Endothelial cell of umbilical vein (primary cell): ENCODE measurements at regions not wholly inside any gene's neighbourhood (a gene's known extent, or its start where the extent isn't known, plus 50 kb on each side); places are given as distances from the start of the nearest gene placed in this dataset.
A peak's percentile ranks its signal among the peaks of the same experiment; 100 is the strongest.
"Not testable (repeated sequence)": the region's sequence is repeated elsewhere in the genome, so short reads cannot be mapped to it uniquely, and the experiment has no call there.

ENCODE experiments used
- BruUV-seq: library from RNA; stranded (reverse); fragments of 400-500 nt; replicated peaks from 2 replicates; lab custom pipeline; 2021; lab: Mats Ljungman, UMichigan
- CTCF ChIA-PET: fragments of 300-600, 350-600 bp; sonication (Branson Sonifier 250); formaldehyde crosslinking; loops from one replicate; lab custom pipeline; 2021; ENCODE audit warnings: antibody characterized with exemption, inconsistent platforms; lab: Charles Lee
- POLR2A ChIA-PET: fragments of 300-600, 350-600 bp; sonication (Branson Sonifier 250); formaldehyde crosslinking; loops from one replicate; lab custom pipeline; 2021; ENCODE audit warnings: antibody characterized with exemption, inconsistent platforms; lab: Charles Lee
- DNase-seq: peaks from one replicate; pipeline ENCODE4 v3.0.0-alpha.2; 2011; ENCODE audit warnings: low read depth, low spot score
- FAIRE-seq: peaks from 2 replicates; lab custom pipeline; 2011; peaks lifted over from hg19 to GRCh38; lab: Jason Lieb, UNC
- H2AFZ ChIP-seq: 2 replicates; pipeline ENCODE4 v1.6.0; 2012; ENCODE audit warnings: low read depth, low read length, control low read depth, inconsistent platforms
- H3K27ac ChIP-seq: 2 replicates; pipeline ENCODE4 v1.5.1; 2011; ENCODE audit warnings: low read depth, mild to moderate bottlenecking, control low read depth, low read length, moderate library complexity; ENCODE audit not compliant: insufficient read depth
- H3K27me3 ChIP-seq, 2 experiments: 2 replicates each; pipeline versions ENCODE4 v1.6.0 to v1.6.1; 2011; ENCODE audit warnings: low read length in 2 of 2, mixed read lengths in 1 of 2; ENCODE audit not compliant: control insufficient read depth in 2 of 2, insufficient read depth in 2 of 2
- H3K36me3 ChIP-seq, 2 experiments: 2 replicates in 1 of 2; 3 replicates in 1 of 2; pipeline ENCODE4 v1.5.1; 2011; ENCODE audit warnings: low read length in 2 of 2, mild to moderate bottlenecking in 1 of 2, moderate library complexity in 1 of 2; ENCODE audit not compliant: control insufficient read depth in 2 of 2, insufficient read depth in 2 of 2; ENCODE audit errors: extremely low read depth in 1 of 2
- H3K4me1 ChIP-seq: 3 replicates; pipeline ENCODE4 v1.5.1; 2011; ENCODE audit warnings: mild to moderate bottlenecking, low read length; ENCODE audit not compliant: control insufficient read depth, insufficient read depth; ENCODE audit errors: extremely low read depth
- H3K4me2 ChIP-seq: 2 replicates; pipeline ENCODE4 v1.6.1; 2011; ENCODE audit warnings: low read length, control low read depth, mixed read lengths; ENCODE audit not compliant: insufficient read depth
- H3K4me3 ChIP-seq, 3 experiments: fragments of 200-600 bp in 1 of 3; sonication (generic), shearing (Covaris generic) in 1 of 3; replicated peaks in 1 of 3; 2 replicates each; pipeline ENCODE4 v1.5.1; 2011 to 2016; ENCODE audit warnings: control low read depth in 3 of 3, low read length in 3 of 3, mild to moderate bottlenecking in 2 of 3, inconsistent platforms in 1 of 3, low read depth in 1 of 3, moderate library complexity in 1 of 3; ENCODE audit not compliant: insufficient read depth in 1 of 3
- H3K79me2 ChIP-seq: 2 replicates; pipeline ENCODE4 v1.6.0; 2012; ENCODE audit warnings: low read length, inconsistent platforms; ENCODE audit not compliant: control insufficient read depth, insufficient read depth
- H3K9ac ChIP-seq: replicated peaks from 2 replicates; pipeline ENCODE3; 2011; ENCODE audit warnings: low read length, control low read depth; ENCODE audit not compliant: insufficient read depth; ENCODE audit errors: extremely low read depth
- H3K9me1 ChIP-seq: replicated peaks from 3 replicates; pipeline ENCODE4 v1.6.0; 2011; ENCODE audit warnings: mild to moderate bottlenecking, low read length; ENCODE audit not compliant: control insufficient read depth, insufficient read depth; ENCODE audit errors: extremely low read depth
- H3K9me3 ChIP-seq: replicated peaks from 2 replicates; pipeline ENCODE4 v1.5.1; 2012; ENCODE audit warnings: low read length, inconsistent platforms; ENCODE audit not compliant: control insufficient read depth, insufficient read depth
- H4K20me1 ChIP-seq: replicated peaks from 2 replicates; pipeline ENCODE3; 2011; ENCODE audit warnings: mild to moderate bottlenecking, low read length; ENCODE audit not compliant: control insufficient read depth, insufficient read depth; ENCODE audit errors: extremely low read depth
- POLR2A ChIP-seq: IDR thresholded peaks from 2 replicates; pipeline ENCODE4 v1.6.1; 2012; ENCODE audit warnings: low read depth, mild to moderate bottlenecking, control low read depth, low read length
- dilution Hi-C: fragments of 300-500 bp; cut with MboI; formaldehyde crosslinking; loops from one replicate; pipeline ENCODE4 v1.15.0; 2019; ENCODE audit warnings: low sequenced_read_pairs; ENCODE audit not compliant: extremely low pct_ligation_motif_present
- intact Hi-C: fragments of 100-400 bp; cut with micrococcal nuclease; formaldehyde crosslinking; loops from one replicate; pipeline ENCODE4 v1.10.0; 2022
- TF ChIP-seq, protein P1 (sequence below), 2 donors: IDR thresholded peaks; 1 replicate in 1 of 2; 2 replicates in 1 of 2; pipeline ENCODE4 v1.5.1; 2011; ENCODE audit warnings: low read length in 2 of 2, mild to moderate bottlenecking in 2 of 2, moderate library complexity in 2 of 2, control low read depth in 1 of 2, inconsistent platforms in 1 of 2, low read depth in 1 of 2; ENCODE audit not compliant: insufficient read depth in 1 of 2; ENCODE audit errors: extremely low read depth in 1 of 2

DNA sequence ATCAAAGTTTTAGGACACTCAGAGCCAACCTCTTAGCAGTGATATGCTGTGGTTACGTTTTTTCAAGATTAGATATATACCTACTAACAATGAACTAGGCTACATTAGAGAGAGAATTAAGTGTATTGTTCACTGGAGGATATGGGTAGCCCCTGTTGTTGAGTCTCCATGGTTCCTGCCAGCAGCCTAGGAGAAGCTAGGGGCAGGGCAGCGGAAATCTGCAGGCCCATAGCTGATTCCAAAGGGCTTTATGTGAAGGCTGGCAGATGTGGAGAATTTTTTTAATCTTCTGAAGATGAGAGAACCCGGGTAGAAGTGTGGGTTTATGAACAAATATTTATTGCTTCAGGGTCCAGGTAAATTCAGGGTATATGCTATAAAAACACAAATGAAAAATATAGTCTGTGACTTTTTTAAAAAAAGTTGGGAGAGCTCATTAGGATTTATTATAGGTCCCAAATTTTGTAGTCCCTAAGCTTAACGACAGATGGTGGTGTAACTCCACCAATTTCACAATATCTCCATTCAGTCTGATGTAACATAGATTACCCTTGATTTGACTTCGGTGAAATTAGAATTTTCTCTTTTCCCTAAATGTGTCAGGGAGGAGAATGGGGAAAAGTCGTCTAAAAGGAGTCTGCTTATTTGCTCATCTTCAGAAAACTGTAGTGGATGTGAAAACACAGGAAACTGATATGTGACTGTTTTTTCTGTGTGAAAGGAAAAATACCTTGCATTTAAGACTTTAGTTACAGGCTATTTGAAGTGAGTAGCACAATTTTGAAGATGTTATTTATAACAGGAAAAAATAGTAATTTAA, 163.0 kb upstream of the PPP1R3A start:
- Histone ChIP-seq H4K20me1 (no peaks in the 10 kb centered on the region), H3K4me3 (no peak overlapping the region), H3K27me3 (peaks cover 55 to 65% of the 10 kb centered on the region in 2 experiments), H3K36me3 (no peaks in the 10 kb centered on the region), H3K9me1 (no peaks in the 10 kb centered on the region), H3K27ac (no peak overlapping the region), H3K9me3 (no peaks in the 10 kb centered on the region), H3K79me2 (no peaks in the 10 kb centered on the region), H3K9ac (no peak overlapping the region), H3K4me1 (peaks cover 28% of the 10 kb centered on the region), H2AFZ (no peak overlapping the region), H3K4me2 (peak overlapping the region; percentile 50)
- CTCF ChIA-PET: interaction anchor here (0.6 to 6.9 kb wide), 59 partner anchors 9 to 1828 kb away, joined by 3 to 104 read pairs (median 5); partner anchors contain the start of gene FOXP2
- FAIRE-seq (peak; percentile 62), DNase-seq (peak; percentile 80)
- POLR2A ChIA-PET: no interaction called here
- TF ChIP-seq POLR2A: no peak
- TF ChIP-seq, protein P1, sequence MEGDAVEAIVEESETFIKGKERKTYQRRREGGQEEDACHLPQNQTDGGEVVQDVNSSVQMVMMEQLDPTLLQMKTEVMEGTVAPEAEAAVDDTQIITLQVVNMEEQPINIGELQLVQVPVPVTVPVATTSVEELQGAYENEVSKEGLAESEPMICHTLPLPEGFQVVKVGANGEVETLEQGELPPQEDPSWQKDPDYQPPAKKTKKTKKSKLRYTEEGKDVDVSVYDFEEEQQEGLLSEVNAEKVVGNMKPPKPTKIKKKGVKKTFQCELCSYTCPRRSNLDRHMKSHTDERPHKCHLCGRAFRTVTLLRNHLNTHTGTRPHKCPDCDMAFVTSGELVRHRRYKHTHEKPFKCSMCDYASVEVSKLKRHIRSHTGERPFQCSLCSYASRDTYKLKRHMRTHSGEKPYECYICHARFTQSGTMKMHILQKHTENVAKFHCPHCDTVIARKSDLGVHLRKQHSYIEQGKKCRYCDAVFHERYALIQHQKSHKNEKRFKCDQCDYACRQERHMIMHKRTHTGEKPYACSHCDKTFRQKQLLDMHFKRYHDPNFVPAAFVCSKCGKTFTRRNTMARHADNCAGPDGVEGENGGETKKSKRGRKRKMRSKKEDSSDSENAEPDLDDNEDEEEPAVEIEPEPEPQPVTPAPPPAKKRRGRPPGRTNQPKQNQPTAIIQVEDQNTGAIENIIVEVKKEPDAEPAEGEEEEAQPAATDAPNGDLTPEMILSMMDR (IDR thresholded peaks at IDR 0.05; ENCODE audit: extremely low read depth in 1 of 2, insufficient read depth in 1 of 2, low read depth in 1 of 2, low read length in 2 of 2): peak; percentile 26 to 34
- dilution Hi-C loops (no loop called here), intact Hi-C loops (loop anchor here (1.0 to 5.0 kb wide), 11 partner anchors 135 to 1769 kb away; partner anchors contain the start of gene MDFIC)
- no TSS peak for BruUV-seq

DNA sequence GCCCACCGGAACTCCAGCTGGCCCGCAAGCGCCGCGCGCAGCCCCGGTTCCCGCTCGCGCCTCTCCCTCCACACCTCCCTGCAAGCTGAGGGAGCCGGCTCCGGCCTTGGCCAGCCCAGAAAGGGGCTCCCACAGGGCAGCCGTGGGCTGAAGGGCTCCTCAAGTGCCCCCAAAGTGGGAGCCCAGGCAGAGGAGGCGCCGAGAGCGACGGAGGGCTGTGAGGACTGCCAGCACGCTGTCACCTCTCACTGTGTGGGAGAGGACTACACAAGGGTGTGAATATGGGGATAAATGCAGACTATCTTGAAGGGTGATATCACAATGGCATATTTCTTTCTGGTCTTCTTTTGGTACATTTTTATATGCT, 158.3 kb upstream of the PPP1R3A start:
- POLR2A ChIA-PET, H3K9me1 ChIP-seq: not testable (repeated sequence)

DNA sequence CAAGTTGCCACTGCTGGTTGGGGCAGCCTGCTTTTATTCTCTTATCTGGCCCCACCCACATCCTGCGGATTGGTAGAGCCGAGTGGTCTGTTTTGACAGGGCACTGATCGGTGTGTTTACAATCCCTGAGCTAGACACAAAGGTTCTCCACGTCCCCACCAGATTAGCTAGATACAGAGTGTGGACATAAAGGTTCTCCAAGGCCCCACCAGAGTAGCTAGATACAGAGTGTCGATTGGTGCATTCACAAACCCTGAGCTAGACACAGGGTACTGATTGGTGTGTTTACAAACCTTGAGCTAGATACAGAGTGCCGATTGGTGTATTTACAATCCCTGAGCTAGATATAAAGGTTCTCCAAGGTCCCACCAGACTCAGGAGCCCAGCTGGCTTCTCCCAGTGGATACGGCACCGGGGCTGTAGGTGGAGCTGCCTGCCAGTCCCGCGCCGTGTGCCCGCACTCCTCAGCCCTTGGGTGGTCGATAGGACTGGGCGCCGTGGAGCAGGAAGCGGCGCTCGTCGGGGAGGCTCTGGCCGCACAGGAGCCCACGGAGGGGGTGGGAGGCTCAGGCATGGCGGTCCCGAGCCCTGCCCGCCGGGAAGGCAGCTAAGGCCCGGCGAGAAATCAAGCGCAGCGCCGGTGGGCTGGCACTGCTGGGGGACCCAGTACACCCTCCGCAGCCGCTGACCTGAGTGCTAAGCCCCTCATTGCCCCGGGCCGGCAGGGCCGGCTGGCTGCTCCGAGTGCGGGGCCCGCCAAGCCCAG, 157.8 kb upstream of the PPP1R3A start:
- BruUV-seq, H3K79me2 ChIP-seq, H4K20me1 ChIP-seq, H3K27ac ChIP-seq, H3K4me3 ChIP-seq, H2AFZ ChIP-seq, H3K9me1 ChIP-seq, H3K4me2 ChIP-seq, H3K4me1 ChIP-seq, H3K36me3 ChIP-seq, H3K9me3 ChIP-seq, H3K9ac ChIP-seq, DNase-seq, intact Hi-C loops, FAIRE-seq, dilution Hi-C loops, POLR2A ChIA-PET: not testable (repeated sequence)
- H3K27me3 ChIP-seq: peaks cover 18 to 30% of the 10 kb centered on the region in 2 experiments
- CTCF ChIA-PET: interaction anchor here (0.6 kb wide), 1 partner anchor 449 kb away, joined by 3 read pairs; no protein-coding TSS in a partner anchor

More for the DNA sequence above, 158.3 kb upstream of the PPP1R3A start:
- H3K4me1 ChIP-seq, H3K4me2 ChIP-seq, H3K9me3 ChIP-seq, intact Hi-C loops, dilution Hi-C loops, CTCF ChIA-PET, BruUV-seq, H3K9ac ChIP-seq, FAIRE-seq, H3K79me2 ChIP-seq, H3K36me3 ChIP-seq, H3K27ac ChIP-seq, H2AFZ ChIP-seq, DNase-seq, H4K20me1 ChIP-seq, H3K4me3 ChIP-seq: not testable (repeated sequence)
- H3K27me3 ChIP-seq: peaks cover 22 to 35% of the 10 kb centered on the region in 2 experiments
